Fibroblast of upper back skin (primary cell): ENCODE measurements at regions not wholly inside any gene's neighbourhood (a gene's known extent, or its start where the extent isn't known, plus 50 kb on each side); places are given as distances from the start of the nearest gene placed in this dataset.
A peak's percentile ranks its signal among the peaks of the same experiment; 100 is the strongest.
"Not testable (repeated sequence)": the region's sequence is repeated elsewhere in the genome, so short reads cannot be mapped to it uniquely, and the experiment has no call there.

Source experiments
- DNase-seq: peaks from one replicate; pipeline ENCODE4 v3.0.0-alpha.2; 2013

DNA sequence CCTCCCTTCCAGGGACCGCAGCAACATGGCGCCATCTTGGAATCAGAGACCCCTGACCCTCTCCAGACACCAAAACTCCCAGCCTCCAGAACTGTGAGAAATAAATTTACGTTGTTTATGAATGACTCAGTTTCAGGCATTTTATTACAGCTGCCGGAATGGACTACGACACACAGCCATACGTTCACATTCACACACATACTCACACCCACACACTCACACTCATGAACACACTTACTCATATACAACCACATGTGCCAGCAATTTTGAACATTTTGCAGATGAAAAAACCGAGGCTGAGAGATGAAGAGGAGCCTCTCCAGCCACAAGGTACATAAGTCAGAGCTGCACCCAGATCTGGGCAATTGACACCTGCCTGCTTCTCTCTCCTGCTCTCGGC, 151.0 kb upstream of the RAB4A start:
- no peak for DNase-seq

DNA sequence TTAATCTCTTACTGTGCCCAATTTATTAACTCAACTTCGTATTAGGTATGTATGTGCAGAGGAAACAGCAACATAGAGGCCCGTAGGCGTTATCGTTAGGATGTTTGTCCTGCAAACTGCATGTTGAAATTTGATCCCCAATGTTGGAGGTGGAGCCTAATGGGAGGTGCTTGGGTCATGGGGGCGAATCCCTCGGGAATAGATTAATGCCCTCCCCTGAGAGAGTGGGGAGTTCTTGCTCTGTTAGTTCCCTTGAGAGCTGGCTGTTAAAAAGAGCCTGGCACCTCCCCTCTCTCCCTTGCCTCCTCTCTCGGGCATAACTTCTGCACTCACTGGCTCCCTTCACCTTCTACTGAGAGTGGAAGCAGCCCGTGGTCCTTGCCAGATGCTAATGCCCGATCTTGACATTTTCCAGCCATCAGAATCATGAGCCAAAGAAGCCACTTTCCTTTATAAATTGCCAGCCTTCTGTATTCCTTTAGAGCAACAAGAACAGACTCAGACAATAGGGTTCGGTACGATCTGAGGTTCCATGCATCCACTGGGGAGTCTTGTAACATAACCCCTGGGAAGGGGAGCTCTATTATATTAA, 149.0 kb upstream of the RAB4A start:
- no peak for DNase-seq

DNA sequence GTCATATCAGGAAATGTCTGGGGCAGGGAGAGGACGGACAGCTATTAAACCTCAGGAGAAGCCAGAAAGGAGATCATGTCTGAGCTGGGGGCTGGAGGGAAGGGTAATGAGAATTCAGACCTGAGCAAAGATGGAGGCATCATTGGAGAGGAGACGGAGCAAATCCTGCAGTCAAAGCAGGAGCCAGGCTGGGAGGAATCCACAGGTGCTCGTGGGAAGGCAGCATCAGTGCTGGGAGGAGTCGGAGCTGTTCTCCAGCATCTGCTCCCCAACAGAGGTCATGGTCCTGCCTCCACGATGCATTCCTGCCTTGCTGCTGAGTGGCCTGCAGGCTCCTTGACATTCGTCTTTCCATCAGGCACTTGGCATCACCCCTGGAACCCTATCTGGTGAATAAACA, 148.3 kb upstream of the RAB4A start:
- no peak for DNase-seq

DNA sequence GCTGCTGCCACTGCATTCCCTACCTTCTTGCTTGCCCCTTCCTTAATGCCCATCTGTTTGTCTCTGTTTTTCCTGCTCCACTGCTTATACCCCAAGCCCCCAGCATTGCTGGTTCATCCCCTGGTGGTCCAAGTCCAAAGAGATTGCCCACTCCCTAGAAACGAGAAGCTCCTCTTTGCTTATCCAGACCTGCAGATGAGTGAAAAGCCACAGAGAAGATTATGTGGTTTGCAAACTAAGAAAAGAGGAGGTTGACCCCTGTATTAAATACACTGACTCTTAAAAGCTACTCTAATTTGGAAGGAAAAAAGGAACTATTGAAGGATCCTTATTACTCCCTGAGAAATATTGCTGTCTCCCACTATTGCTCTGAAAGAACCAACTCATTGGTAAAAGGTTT, 146.8 kb upstream of the RAB4A start:
- DNase-seq, result no peak

DNA sequence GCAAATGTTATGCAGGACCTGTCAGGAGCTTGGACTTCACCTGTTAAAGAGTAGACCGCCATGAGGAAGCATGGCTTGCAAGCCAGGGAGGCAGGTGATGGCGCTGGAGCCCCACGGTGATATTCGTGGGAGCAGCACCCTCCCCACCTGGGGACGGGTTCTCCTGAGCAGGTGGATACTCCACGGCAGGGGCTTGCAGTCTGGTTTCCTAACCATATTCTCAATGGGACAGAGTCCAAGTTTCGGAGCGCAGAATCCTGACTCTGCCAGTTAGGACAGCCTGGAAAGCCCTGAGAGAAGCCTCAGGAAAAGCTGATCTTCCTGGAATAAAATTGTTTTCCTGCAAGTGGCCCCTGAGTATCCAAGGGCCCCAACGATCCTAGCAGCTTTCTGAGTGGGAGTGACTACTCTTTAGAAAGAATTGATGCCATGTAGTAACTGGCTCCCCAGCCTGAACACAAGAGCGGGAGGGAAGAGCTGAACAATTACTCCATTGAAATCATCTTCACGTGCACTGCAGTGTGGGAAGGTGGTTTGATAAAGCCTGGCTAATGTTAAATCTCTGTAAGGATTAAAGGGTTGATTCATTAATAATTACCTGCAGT, 146.3 kb upstream of the RAB4A start:
- no peak for DNase-seq

DNA sequence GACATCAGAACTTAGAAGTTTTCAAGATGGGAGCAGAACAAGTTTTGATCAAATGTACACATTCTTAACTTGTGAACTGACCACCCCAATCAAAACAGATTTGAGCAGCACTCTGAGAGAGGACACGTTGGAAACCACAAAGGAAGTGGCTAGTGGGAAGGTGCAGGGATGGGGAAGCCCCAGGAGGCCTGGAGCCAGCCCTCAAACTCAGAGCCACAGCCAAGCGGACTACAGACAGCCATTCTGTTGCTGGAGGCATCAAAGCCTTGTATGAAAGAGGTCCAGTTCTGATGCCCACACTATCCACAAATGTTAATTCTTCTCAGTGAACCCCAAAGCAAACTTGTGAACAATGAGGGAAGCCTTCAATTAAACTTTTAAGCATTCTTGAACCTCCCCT, 143.6 kb upstream of the RAB4A start:
- peak; percentile 36 for DNase-seq

DNA sequence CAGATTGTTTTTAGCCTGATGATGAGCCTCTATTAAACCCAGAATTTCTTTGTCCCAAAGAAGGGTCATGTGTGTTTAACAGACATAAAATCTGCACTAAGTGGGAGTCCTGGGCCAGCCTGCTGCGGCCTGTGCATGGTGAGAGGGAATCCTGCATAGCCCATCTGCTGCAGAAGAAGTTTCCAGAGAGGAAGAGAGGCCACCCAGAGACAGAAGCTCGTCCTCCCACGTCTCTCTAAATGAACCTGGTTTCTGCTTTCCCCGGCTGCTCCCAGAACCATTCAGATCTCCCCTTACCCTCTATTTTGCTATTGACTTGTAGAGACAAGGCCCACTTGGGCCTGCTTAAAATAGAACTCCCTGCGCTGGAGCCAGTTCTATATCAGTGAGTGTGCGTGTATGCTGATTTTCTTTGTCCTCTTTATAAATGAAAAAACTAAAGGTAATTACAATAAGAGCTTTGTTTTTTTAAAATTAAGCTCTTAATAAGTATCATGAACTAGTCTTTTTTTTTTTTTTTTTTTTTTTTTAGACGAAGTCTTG, 142.8 kb upstream of the RAB4A start:
- no peak for DNase-seq

DNA sequence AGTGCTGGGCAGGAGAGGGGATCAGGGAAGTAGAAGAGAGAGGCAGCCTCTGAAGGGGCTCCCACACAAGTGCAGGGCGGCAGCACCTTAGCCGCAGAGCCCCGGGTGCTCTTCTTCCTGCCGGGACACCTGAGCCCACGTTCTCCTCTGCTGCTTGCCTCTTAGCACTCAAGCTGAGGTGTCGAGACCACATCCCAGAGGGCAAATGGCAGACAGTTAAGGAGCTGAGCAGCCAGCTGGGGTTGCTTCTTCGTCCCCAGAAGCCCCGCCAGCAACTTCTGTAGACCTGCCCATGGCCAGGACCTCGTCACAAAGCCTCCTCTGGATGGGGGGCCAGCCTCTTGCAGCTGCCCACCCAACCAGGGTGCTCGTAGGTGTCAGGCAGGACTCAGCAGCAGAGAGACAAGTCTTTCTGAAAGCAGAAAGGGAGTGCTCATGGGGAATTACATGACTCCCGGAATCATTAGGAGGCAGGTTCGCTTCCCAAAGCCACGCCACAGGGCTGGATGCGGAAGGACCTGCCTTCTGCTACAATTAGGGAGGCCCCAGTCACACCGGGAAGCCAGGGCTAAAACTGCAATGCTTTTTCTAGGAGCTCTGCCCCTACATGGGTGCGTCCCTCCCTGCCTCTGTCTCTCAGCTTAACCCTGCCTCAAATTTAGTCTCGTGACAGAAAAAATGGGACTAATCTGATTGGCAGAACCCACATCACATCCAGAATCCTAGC, 141.4 kb upstream of the RAB4A start:
- no peak for DNase-seq

DNA sequence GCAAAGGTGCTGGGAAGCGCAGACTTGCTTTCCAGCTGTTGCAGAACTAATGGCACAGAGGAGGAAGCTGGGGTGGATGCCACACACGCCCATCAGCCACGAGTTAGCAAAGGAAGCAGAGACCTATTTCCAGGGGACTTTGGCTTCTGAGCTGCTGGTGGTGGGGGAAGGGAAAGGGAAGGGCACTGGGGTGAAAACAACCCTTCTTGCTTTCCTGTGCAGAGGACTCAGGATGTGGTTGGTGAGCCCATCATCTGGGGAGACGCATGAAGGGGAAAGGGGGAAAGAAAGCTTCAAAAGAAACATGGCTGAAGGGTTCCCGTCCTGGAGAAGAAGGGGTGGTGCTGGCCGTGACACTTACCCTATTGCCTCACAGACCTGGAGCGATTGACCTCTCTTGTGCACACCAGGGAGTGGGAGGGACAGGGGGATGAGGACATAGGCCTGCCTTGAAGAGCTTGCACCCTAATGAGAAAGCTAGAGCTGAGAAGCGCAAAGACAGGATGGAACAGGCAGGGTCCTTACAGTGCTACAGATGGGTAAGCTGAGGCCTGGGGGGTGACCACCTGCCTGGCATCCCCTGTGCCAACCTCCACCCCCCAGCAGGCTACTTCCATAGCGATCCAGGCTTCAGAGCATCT, 140.8 kb upstream of the RAB4A start:
- no peak for DNase-seq

DNA sequence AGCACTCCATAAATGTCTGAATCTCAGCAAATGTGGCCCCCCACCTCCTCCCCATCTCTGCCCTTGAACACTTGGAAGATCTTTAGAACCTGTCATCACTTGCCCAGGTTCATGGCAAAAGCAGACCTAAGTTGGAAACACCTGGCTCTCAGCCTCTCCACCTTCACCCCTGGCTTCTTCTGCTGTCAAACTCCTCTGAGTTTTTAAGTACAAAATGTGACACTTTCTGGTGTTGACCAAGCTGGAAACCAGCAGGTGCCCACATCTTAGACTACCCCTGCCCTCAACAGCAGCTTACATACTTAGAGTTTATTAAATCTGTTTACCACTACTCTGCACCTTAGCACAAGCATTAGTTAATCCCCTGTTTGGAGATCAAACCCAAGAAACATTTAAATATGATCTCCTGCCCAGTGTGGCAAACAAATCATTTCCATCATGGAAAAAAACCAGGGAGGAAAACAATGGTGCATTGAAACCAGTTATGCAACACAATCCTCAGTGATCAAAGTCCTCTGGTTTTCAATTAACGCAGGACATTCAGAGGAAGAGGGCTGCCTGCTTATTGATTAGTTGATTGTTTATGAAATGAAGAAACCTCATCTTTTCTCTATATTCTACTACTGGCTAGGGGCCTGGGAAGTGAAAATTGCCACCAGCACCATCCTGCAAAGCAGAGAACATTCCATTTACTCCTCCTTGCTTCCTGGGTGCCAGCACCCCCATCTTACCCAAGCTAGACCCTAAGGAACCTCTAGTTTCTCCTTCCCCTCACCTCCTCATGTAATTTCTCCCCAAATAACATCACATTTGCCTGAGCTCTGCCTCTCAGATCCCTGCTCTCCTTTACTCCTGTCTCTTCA, 139.4 kb upstream of the RAB4A start:
- DNase-seq, result no peak

DNA sequence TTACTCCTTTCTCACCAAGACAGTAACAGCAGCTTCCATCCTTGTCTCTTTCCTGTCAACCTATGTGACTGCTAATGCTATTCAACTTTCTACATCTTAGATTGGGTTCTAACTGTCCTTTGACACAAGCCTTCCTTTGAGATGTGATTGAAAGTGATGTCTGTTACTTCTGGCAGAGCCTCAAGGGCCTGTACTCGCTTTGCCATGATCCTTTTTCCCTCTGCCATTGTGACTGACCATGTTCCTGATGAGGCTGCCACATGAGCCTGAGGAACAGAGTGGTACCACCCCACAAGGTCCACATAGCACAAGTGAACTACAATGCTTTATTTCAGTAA, 138.8 kb upstream of the RAB4A start:
- DNase-seq, result no peak

DNA sequence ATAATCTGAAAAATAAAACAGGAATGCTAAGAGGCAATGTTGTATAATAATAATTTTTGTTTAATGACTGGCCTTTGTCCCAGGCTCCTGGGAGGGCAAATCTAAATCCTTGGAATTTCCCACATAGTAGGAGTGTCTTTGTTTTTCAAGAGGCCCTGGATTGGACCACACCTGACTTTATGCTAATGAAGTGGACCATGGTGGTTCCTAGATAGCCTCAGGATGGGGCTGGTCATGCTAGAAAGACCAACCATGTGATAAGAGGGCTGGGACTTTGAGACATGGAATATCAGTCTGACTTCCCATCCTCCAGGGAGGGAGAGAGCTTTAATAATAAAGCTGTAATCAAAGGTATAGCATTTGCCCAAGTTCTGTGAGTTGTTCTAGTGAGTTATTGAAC, 138.2 kb upstream of the RAB4A start:
- DNase-seq, result no peak

DNA sequence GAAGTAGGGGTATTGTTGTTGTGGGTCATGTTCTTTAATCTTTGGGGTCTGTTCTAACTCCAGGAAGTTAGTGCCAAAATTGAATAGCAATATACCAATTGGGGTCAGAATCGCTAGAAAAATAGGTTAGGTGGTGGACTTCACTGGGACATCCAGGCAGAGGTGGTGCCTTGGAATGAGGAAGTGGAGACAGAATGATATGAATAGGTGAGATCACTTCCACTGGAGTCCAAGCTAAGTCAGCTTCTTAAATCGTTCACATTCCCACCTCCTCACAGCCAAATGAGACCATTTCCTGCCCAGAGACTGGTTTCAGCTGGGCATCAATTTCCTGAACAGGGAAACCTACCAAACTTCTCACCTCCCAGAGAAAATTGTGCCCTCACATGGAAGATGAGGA, 137.8 kb upstream of the RAB4A start:
- DNase-seq, result no peak

DNA sequence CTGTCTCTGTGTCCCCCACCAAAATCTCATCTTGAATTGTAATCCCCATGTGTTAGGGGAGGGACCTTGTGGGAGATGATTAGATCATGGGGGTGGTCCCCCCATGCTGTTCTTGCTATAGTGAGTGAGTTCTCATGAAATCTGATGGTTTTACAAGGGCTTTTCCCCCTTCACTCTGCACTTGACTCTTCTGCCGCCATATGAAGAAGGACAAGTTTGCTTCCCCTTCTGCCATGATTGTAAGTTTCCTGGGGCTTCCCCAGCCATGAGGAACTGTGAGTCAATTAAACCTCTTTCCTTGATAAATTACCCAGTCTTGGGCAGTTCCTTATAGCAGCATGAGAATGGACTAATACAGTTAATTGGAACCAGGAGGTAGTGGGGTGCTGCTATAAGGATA, 137.1 kb upstream of the RAB4A start:
- DNase-seq, result no peak

DNA sequence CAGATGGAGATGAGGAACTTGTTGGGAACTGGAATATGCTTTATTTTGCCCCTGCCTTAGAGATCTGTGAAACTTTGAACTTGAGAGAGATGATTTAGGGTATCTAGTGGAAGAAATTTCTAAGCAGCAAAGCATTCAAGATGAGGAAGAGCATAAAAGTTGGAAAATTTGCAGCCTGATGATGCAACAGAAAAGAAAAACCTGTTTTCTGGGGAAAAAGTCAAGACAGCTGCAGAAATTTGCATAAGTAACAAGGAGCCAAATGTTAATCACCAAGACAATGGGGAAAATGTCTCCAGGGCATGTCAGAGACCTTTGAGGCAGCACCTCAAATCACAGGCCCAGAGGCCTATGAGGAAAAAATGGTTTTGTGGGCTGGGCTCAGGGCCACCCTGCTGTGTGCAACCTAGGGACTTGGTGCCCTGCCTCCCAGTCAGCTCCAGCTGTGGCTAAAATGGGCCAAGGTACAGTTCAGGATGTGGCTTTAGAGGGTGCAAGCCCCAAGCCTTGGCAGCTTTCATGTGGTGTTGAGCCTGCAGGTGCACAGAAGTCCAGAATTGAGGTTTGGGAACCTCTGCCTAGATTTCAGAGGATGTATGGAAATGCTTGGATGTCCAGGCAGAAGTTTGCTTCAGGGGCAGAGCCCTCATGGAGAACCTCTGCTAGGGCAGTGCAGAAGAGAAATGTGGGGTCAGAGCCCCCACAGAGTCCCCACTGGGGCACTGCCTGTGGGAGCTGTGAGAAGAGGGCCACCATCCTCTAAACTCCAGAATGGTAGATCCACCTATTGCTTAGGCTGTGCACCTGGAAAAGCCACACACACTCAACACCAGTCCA, 136.3 kb upstream of the RAB4A start:
- DNase-seq, result not testable (repeated sequence)

DNA sequence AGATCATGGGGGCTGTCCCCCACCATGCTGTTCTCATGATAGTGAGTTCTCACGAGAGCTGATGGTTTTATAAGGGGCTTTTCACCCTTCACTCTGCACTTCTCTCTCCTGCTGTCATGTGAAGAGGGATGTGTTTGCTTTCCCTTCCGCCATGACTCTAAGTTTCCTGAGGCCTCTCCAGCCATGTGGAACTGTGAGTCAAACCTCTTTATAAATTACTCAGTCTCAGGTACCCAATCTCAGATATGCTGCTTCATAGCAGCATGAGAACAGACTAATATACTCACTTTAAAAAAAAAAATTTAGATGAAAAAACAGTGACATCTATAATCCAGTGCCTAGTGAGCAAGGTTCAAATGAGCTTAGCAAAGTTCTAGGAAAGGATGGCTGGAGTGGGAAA, 135.1 kb upstream of the RAB4A start:
- DNase-seq, result no peak

DNA sequence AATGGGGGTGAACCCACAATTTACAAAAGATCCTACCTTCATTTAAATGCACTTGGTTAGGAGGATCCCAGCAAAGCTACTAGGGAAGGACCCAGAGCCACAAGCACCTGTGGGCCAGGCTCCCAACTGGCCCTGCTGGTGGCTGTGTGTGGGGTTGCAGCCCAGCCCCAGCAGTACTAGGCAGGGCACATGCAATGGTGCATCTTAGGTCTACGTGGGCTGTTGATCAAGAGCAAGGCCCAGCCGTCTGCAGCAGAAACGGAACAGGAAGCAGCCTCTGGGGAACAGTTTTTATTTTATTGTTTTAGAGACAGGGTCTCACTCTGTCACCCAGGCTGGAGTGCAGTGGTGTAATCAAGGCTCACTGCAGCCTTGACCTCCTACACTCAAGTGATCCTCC, 134.1 kb upstream of the RAB4A start:
- no peak for DNase-seq

DNA sequence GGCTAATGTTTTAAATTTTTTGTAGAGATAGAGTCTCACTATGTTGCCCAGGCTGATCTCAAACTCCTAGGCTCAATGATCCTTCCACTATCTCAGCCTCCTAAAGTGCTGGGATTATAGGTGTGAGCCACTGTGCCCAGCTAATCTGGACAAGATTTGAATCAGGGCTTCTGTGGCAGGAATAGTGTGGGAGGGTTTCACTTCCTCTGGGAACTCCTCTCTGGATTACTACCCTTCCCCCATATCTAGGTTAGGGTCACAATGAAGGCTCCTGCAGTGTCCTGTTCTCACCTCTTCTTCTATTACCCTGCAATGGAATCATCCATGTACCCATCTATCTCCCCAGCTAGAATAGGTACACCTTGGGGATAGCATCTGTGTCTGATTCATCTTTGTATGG, 133.6 kb upstream of the RAB4A start:
- DNase-seq, result no peak

DNA sequence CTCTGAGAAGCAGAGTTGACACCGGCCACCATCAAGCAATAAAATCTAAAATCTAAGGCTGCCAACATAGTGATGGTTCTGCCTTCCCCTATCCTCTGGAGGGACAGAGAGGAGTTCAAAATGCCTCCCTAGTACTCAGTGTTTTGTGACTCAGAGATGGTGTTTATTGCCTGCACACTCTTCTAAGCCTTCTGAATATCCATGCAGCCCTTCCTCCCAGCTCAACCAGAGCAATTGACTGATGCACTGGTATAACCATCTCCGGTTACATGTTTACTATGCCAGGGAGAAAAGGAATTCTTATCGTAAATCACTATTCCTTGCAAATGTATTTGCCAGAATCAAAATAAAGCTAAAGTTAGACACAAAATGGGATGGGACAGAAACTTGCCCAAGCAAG, 132.9 kb upstream of the RAB4A start:
- DNase-seq, result no peak

DNA sequence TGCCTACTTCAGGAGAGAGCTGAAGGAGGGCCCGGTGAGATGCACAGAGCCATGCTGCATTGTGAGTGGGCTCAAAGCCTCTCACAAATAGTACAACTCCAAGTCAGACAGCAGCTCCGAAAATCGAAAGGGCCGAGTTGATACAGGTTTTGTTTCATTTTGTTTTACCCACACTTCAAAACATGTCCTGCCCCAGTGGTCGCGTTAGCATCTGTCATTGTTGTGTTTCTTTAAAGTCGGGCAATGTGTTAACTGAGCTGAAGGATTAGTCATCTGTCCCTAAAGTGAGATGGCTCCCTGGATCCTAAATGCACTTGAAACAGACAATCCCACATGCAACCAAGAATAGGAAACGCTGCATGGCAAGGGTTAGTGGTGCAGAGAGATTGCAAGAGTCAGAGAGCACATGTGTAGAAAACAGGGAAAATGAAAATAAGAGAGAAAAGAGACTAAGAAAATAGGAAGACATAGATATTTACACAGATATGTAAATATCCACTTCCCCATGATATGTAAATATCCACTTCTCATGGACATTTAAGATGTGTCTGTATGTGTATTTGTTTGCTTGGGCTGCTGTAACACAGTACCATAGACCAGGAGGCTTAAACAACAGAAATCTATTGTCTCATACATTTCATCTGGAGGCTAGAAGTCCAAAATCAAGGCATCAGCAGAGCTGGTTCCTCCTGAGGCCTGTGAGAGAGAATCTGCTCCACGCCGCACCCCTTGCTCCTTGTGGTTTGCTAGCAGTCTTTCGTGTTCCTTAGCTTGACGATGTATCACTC, 131.4 kb upstream of the RAB4A start:
- no peak for DNase-seq

DNA sequence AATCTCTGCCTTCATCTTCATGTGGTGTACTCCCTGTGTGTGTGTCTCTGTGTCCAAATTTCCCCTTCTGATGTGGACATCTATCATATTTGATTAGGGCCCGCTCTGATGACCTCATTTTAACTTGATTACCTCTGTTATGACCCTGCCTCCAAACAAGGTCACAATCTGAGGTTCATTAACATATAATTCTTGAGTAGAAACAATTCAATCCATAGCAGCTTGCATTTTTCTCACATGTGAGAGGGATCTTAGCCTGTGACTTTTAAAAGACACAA, 130.9 kb upstream of the RAB4A start:
- no peak for DNase-seq

DNA sequence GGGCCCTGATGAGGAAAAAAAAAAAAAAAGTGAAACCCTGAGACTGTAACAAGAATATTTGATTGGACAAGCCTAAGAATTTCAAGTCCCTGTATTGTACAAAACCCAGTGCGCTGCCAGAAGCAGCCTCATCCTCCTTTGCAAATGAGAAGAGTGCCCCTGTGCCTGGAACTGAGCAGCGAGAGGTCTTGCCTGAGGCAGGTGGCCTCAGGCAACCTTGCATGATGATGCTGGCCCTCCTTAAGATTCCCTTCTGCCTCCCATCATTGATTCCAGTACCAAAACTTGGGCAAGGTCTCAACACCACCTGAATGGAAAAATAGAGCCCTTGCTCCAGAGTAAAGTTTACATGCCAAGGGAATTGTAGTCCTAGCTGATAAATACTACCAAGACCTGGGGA, 129.6 kb upstream of the RAB4A start:
- no peak for DNase-seq
